ENCODE measurements at regions not wholly inside any gene's neighbourhood (a gene's known extent, or its start where the extent isn't known, plus 50 kb on each side); places are given as distances from the start of the nearest gene placed in this dataset.

- TF ChIP-seq ZNF112 (tag by site-specific recombination; IDR thresholded peaks at IDR 0.05): no peak
- no peak for TF ChIP-seq ZBTB21 (tag by site-specific recombination; IDR thresholded peaks at IDR 0.05)
- TF ChIP-seq KLF10 (tag by site-specific recombination; IDR thresholded peaks at IDR 0.05): no peak
- no peak for TF ChIP-seq ZNF513 (tag by site-specific recombination; IDR thresholded peaks at IDR 0.05)
- no peak for TF ChIP-seq ZNF24 (tag by site-specific recombination; IDR thresholded peaks at IDR 0.05)
- TF ChIP-seq ZNF2 (tag by site-specific recombination; IDR thresholded peaks at IDR 0.05): no peak
- TF ChIP-seq ZNF791 (tag by site-specific recombination; IDR thresholded peaks at IDR 0.05): no peak
- no peak for TF ChIP-seq ZNF416 (tag by site-specific recombination; IDR thresholded peaks at IDR 0.05)
- no peak for TF ChIP-seq ZNF274 (IDR thresholded peaks at IDR 0.05; ENCODE audit: low read length)
- TF ChIP-seq ZNF274 (tag by site-specific recombination; IDR thresholded peaks at IDR 0.05; ENCODE audit: borderline replicate concordance): no peak
- no peaks in the 10 kb centered on the region for H3K36me3 ChIP-seq (ENCODE audit: control insufficient read depth in 2 of 2, insufficient read depth in 1 of 2, low read length in 2 of 2)
- no peak overlapping the region for H3K4me3 ChIP-seq (ENCODE audit: low read depth, low read length)
- H3K4me1 ChIP-seq (ENCODE audit: control insufficient read depth, insufficient read depth, low read length): no peaks in the 10 kb centered on the region
- ChIA-PET CTCF (no interaction called here), POLR2A (no interaction called here)
- no peaks in the 10 kb centered on the region for H3K9me3 ChIP-seq (ENCODE audit: control insufficient read depth, insufficient read depth, low read depth, low read length)
- no peak overlapping the region for H3K27ac ChIP-seq (ENCODE audit: extremely low read depth, low read depth, low read length)
Observed at GRCh38 chr13:88806438-88806837, 1135.3 kb downstream of the SLITRK5 start.

- no peaks in the 10 kb centered on the region for H3K9me3 ChIP-seq (ENCODE audit: control insufficient read depth, insufficient read depth, low read depth, low read length)
- ChIA-PET CTCF (no interaction called here), POLR2A (no interaction called here)
- no peak overlapping the region for H3K4me3 ChIP-seq (ENCODE audit: low read depth, low read length)
- no peaks in the 10 kb centered on the region for H3K36me3 ChIP-seq (ENCODE audit: control insufficient read depth in 2 of 2, insufficient read depth in 1 of 2, low read length in 2 of 2)
- no peak overlapping the region for H3K27ac ChIP-seq (ENCODE audit: extremely low read depth, low read depth, low read length)
- H3K4me1 ChIP-seq (ENCODE audit: control insufficient read depth, insufficient read depth, low read length): no peaks in the 10 kb centered on the region
- TF ChIP-seq ELK4 (IDR thresholded peaks at IDR 0.05; ENCODE audit: borderline replicate concordance, low read depth, low read length) (no peak), ZNF610 (tag by site-specific recombination; IDR thresholded peaks at IDR 0.05; ENCODE audit: borderline replicate concordance) (no peak), ZFP69B (tag by site-specific recombination; IDR thresholded peaks at IDR 0.05) (no peak), ZNF112 (tag by site-specific recombination; IDR thresholded peaks at IDR 0.05) (no peak), ZBTB10 (tag by site-specific recombination; IDR thresholded peaks at IDR 0.05) (no peak), ZNF514 (tag by site-specific recombination; IDR thresholded peaks at IDR 0.05) (no peak), ZBTB26 (tag by site-specific recombination; optimal IDR thresholded peaks at IDR 0.05) (no peak), CTCF (tag by site-specific recombination; IDR thresholded peaks at IDR 0.05) (no peak), FEZF1 (tag by site-specific recombination; IDR thresholded peaks at IDR 0.05) (no peak)
Observed at GRCh38 chr13:88817560-88817959, 1146.4 kb downstream of the SLITRK5 start.

All from HEK293 (cell line).